ENCODE measurements at regions not wholly inside any gene's neighbourhood (a gene's known extent, or its start where the extent isn't known, plus 50 kb on each side); places are given as distances from the start of the nearest gene placed in this dataset.

DNA sequence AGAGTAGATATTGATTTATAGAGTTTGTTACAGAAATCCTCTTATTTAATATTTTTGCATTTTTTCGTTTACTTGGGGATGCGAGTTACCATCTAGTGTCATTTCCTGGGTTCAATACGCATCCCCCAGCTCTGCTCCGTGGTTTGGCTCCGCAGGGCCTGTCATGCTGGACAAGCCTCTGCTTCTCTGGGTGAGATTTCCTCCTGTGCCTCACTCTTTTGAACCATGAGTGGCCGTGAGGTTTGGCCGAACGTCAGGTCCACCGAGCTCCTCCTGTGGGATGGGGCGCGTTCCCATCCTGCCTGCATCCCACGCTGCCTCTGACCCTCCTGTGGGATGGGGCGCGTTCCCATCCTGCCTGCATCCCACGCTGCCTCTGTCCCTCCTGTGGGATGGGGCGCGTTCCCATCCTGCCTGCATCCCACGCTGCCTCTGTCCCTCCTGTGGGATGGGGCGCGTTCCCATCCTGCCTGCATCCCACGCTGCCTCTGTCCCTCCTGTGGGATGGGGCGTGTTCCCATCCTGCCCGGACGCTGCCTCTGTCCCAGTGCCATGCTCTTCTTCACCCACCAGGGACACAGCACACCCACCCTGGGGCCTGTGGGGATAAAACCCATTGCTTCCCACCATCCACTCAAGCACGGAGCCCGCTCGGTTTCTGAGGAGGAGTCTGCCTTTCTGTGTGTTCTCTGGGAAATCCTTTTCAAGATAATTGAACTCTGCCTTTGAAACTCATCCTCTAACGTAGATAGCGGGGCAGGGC, 506.8 kb downstream of the BRD1 start:
- Histone ChIP-seq H3K9me3 (no peaks in the 10 kb centered on the region), H3K4me3 (no peak overlapping the region), H3K27ac (no peak overlapping the region), H3K4me1 (no peaks in the 10 kb centered on the region), H3K36me3 (ENCODE audit: insufficient read depth in 1 of 2, low read depth in 1 of 2) (no peaks in the 10 kb centered on the region), H3K27me3 (ENCODE audit: insufficient read depth in 3 of 3, low read length in 2 of 3) (peaks cover 0 to 16% (median 0%) of the 10 kb centered on the region in 3 donors)
- ATAC-seq (no peak), DNase-seq (peak in 1 of 2 donors; percentile 18)
- intact Hi-C loops (cut with DNase I): no loop called here
- no peak for TF ChIP-seq CTCF (IDR thresholded peaks at IDR 0.05)
- 80 to 85% (median 81%) methylated on average over 20 to 25 of the region's 29 CpGs for WGBS, 3 donors

- Histone ChIP-seq H3K27me3 (ENCODE audit: insufficient read depth in 3 of 3, low read length in 2 of 3) (peaks cover 0 to 15% (median 4%) of the 10 kb centered on the region in 3 donors), H3K4me1 (no peaks in the 10 kb centered on the region), H3K27ac (no peak overlapping the region), H3K9me3 (no peaks in the 10 kb centered on the region), H3K4me3 (no peak overlapping the region), H3K36me3 (ENCODE audit: insufficient read depth in 1 of 2, low read depth in 1 of 2) (no peaks in the 10 kb centered on the region)
- intact Hi-C loops (cut with DNase I): no loop called here
- TF ChIP-seq CTCF (IDR thresholded peaks at IDR 0.05): no peak
- no peak for DNase-seq
- 44 to 46% (median 46%) methylated on average over 5 of the region's 5 CpGs for WGBS, 3 donors
- no peak for ATAC-seq
Observed at GRCh38 chr22:49317369-49317768, 510.3 kb downstream of the BRD1 start.

DNA sequence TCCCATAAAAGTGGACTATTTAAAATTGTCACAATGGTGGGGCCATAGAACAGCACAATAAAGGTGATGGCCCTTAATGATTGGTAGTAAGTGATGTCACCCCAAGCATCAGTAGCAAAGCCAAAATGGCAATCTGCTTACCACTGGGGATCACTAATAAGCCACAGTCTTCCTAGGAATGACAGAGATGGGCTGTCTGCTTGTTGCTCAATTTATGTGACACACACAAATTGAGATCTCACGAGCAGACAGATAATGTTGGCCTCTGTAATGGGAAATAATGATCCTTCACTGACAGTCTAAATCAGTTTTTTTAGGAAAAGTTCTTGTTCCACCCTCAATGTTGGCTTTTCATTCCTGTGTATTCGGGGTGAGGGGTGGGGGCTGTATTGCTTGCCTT, 515.1 kb downstream of the BRD1 start:
- no peaks in the 10 kb centered on the region for H3K9me3 ChIP-seq
- H3K36me3 ChIP-seq (ENCODE audit: insufficient read depth in 1 of 2, low read depth in 1 of 2): no peaks in the 10 kb centered on the region
- H3K27me3 ChIP-seq (ENCODE audit: insufficient read depth in 3 of 3, low read length in 2 of 3): peaks cover 0 to 4% (median 4%) of the 10 kb centered on the region in 3 donors
- ATAC-seq (no peak), DNase-seq (no peak)
- no peak overlapping the region for H3K27ac ChIP-seq
- TF ChIP-seq CTCF (IDR thresholded peaks at IDR 0.05): no peak
- intact Hi-C loops (cut with DNase I): no loop called here
- H3K4me3 ChIP-seq: no peak overlapping the region
- 43 to 54% (median 50%) methylated on average over 2 of the region's 2 CpGs for WGBS, 3 donors
- no peaks in the 10 kb centered on the region for H3K4me1 ChIP-seq

DNA sequence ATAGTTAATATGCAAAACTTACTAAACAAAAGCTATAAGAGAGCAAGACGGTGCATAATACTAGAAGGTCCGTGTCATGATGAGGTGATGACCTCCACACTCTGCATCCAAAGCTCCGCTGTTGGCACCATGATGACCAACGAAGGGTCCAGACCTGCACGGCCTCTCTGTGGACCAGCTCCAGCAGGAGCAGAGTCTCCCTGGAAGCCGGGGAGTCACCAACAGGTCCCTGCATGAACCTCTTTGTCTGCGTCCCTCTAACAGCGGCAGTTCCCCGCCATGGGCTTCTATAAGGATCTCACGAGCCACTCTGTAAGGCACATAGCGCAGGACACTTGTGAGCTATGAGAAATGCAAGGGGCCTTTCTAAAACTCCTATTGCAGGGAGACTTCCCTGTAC, 517.3 kb downstream of the BRD1 start:
- no peak for TF ChIP-seq CTCF (IDR thresholded peaks at IDR 0.05)
- Histone ChIP-seq H3K27me3 (ENCODE audit: insufficient read depth in 3 of 3, low read length in 2 of 3) (peaks cover 0 to 8% (median 4%) of the 10 kb centered on the region in 3 donors), H3K9me3 (no peaks in the 10 kb centered on the region), H3K4me3 (no peak overlapping the region), H3K36me3 (ENCODE audit: insufficient read depth in 1 of 2, low read depth in 1 of 2) (no peaks in the 10 kb centered on the region), H3K27ac (no peak overlapping the region), H3K4me1 (no peaks in the 10 kb centered on the region)
- 73 to 77% (median 74%) methylated on average over 11 of the region's 11 CpGs for WGBS, 3 donors
- no peak for ATAC-seq
- intact Hi-C loops (cut with DNase I): no loop called here
- peak in 1 of 2 donors; percentile 4 for DNase-seq

All from psoas muscle (tissue), 7 donors.